Gastrocnemius medialis (tissue), 4 donors: ENCODE measurements at regions not wholly inside any gene's neighbourhood (a gene's known extent, or its start where the extent isn't known, plus 50 kb on each side); places are given as distances from the start of the nearest gene placed in this dataset.

Experiments
- POLR2A ChIP-seq, 2 donors: fragments of 450-650 bp; IDR thresholded peaks; one replicate each; pipeline ENCODE4 v1.6.1; 2017; ENCODE audit warnings: antibody characterized with exemption in 2 of 2, mild to moderate bottlenecking in 2 of 2, moderate library complexity in 2 of 2
- TF ChIP-seq, protein P1 (sequence below), 5 experiments: fragments of 450-650 bp in 3 of 5; fragments of 200-600 bp in 2 of 5; sonication (generic) in 2 of 5; IDR thresholded peaks in 4 of 5; conservative IDR thresholded peaks in 1 of 5; 1 replicate in 4 of 5; 2 replicates in 1 of 5; pipeline ENCODE4 v1.5.1; 2016 to 2019; ENCODE audit warnings: antibody characterized with exemption in 5 of 5, mild to moderate bottlenecking in 3 of 5, moderate library complexity in 3 of 5

DNA sequence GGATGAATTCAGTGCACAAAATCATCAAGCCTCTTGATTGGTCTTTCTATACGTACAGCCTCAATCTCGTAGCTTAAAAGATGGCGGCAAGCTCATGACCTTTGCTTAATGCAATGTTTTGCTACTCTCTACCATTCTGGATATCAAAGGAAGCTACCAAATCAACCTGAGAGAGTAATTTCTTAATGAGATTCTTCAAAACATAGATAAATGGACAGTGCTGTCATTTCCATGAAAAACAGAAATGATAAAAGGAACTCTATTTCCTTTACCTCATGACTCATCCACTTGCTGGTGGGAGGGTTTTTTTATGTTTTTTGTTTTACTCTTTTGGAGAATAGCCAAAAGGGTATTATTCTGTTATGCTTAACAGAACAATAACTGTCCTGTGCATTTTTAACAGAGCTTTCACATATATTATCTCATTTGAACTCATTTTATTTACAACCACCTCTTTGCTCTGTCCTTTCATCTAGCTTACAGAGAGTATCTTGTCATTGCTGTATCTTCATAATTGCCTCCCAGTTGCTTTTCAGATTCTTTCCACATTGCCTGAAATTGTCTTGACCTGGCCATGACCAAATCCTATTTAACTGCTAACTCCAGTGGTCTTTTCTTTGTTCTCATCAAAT, 138.6 kb upstream of the GPR101 start:
- TF ChIP-seq, protein P1, sequence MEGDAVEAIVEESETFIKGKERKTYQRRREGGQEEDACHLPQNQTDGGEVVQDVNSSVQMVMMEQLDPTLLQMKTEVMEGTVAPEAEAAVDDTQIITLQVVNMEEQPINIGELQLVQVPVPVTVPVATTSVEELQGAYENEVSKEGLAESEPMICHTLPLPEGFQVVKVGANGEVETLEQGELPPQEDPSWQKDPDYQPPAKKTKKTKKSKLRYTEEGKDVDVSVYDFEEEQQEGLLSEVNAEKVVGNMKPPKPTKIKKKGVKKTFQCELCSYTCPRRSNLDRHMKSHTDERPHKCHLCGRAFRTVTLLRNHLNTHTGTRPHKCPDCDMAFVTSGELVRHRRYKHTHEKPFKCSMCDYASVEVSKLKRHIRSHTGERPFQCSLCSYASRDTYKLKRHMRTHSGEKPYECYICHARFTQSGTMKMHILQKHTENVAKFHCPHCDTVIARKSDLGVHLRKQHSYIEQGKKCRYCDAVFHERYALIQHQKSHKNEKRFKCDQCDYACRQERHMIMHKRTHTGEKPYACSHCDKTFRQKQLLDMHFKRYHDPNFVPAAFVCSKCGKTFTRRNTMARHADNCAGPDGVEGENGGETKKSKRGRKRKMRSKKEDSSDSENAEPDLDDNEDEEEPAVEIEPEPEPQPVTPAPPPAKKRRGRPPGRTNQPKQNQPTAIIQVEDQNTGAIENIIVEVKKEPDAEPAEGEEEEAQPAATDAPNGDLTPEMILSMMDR (IDR thresholded peaks at IDR 0.05 in 4 of 5, conservative IDR thresholded peaks at IDR 0.05 in 1 of 5): no peak
- TF ChIP-seq POLR2A (IDR thresholded peaks at IDR 0.05): no peak
